ENCODE measurements at regions not wholly inside any gene's neighbourhood (a gene's known extent, or its start where the extent isn't known, plus 50 kb on each side); places are given as distances from the start of the nearest gene placed in this dataset.

DNA sequence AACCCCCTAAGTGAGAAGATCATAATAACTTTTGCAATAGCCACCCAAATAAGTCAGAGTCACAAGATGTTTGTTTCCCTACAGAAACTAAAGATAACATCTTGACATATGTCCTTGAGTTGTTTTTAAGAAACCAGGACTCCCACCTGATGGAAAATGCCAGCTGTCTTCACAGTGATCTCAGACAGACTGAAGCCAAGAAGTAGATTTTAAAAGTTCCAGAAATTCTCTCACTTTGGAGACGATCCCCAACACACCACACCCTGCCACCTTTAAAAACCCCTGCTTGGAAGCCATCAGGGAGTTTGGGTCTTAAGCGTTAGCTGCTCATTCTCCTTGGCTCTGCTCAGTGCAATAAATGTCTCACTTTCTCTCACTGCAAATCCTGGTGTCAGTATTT is 63.0 kb downstream of the GPR6 start:
- H3K27ac ChIP-seq: no peak overlapping the region
- no peaks in the 10 kb centered on the region for H3K27me3 ChIP-seq
- H4K20me1 ChIP-seq: no peaks in the 10 kb centered on the region
- H3K36me3 ChIP-seq: no peaks in the 10 kb centered on the region
- H3K4me2 ChIP-seq: peak overlapping the region; percentile 23; the same call in 1 of the 2 replicates
- no peak overlapping the region for H3K9ac ChIP-seq
- TF ChIP-seq Cebpa-rat (IDR thresholded peaks at IDR 0.05): no peak
- peaks cover 65% of the 10 kb centered on the region for H3K4me1 ChIP-seq
- no peak overlapping the region for H3K4me3 ChIP-seq
- H3K9me3 ChIP-seq: peaks cover 7% of the 10 kb centered on the region

DNA sequence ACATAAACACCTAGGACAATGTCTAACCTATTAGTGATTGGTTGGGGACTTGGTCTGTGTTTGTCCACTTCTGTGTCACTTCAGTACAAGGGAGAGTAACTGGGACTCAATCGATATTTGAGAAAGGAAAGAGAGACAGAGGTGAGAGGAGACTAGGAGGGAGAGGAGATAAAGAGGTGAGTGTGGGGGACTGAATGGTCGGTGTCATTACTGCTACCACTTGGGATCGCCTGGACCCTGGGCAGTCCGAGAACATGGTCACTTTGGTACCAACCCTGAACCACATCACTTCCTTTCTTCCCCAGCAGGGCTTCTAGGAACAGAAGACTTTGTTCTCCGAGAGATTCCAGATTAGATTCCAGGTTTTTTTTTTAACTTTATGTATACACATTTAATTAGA is 63.7 kb downstream of the GPR6 start:
- Histone ChIP-seq H4K20me1 (no peaks in the 10 kb centered on the region), H3K36me3 (no peaks in the 10 kb centered on the region), H3K27ac (no peak overlapping the region), H3K9me3 (peaks cover 12% of the 10 kb centered on the region), H3K27me3 (no peaks in the 10 kb centered on the region), H3K4me3 (no peak overlapping the region), H3K9ac (no peak overlapping the region), H3K4me2 (peak overlapping the region; percentile 23; the same call in 1 of the 2 replicates), H3K4me1 (peaks cover 65% of the 10 kb centered on the region)
- no peak for TF ChIP-seq Cebpa-rat (IDR thresholded peaks at IDR 0.05)

DNA sequence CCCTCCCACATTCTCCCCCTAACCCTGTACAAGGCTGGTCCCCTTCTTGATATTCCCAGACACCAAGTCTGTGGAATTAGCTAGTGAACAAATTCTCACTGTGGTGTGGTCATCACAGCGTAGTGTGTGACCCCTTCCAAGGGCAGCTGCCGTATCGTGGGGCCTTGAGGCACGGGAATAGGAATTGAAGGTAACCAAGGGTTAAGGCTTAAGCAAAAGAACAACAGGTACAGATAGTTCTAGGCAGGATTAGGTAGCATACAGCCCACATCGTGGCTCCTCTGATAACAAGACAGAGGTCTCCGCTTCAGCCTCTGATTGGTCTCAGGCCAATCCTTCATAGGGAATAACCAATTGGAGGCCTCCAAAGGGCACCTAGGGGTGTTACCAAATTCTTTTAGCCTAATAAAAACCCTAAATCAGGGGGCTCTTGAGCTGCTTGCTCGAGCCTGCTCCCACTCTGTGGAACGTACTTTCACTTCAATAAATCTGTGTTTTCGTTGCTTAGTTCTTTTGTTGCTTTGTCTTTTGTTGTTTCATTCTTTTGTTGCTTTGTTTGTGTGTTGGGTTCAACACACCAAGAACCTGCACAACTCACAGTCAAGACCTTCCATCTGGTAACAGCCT is 64.7 kb downstream of the GPR6 start:
- Histone ChIP-seq H3K9ac (no peak overlapping the region), H3K36me3 (no peaks in the 10 kb centered on the region), H4K20me1 (no peaks in the 10 kb centered on the region), H3K4me3 (no peak overlapping the region), H3K9me3 (peaks cover 19% of the 10 kb centered on the region), H3K27ac (peak overlapping the region; percentile 62), H3K4me1 (peaks cover 64% of the 10 kb centered on the region), H3K4me2 (peak overlapping the region; percentile 59), H3K27me3 (no peaks in the 10 kb centered on the region)
- no peak for TF ChIP-seq Cebpa-rat (IDR thresholded peaks at IDR 0.05)

DNA sequence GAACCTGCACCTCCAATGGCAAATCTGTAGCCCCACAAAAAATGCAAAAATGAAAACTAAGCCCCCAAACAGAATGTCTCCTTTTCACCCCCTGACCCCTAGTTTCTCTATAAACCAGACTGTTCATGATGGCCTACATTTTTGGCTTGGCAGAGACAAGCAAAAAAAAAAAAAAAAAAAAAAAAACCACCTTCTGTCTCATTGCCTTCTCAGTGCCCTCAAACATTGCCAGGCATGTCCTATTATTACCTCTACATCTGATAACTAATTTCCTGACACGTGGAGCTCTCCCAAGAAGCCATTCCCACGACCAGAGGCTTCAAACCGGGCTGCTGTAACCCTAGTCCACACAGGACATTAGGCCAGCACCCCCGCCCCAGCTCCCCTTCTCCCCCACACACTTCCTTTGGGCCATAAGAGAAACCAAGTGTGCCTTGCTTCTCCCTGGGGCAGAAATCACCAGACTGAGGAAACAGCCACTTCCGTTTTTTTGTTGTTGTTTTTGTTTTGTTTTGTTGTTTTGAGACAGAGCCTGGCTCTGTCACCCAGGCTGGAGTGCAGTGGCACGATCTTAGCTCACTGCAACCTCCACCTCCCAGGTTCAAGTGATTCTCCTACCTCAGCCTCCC is 65.4 kb downstream of the GPR6 start:
- peak overlapping the region; percentile 59 for H3K4me2 ChIP-seq
- H3K9ac ChIP-seq: no peak overlapping the region
- H4K20me1 ChIP-seq: no peaks in the 10 kb centered on the region
- peak overlapping the region; percentile 62 for H3K27ac ChIP-seq
- H3K4me1 ChIP-seq: peaks cover 58% of the 10 kb centered on the region
- H3K4me3 ChIP-seq: no peak overlapping the region
- peaks cover 23% of the 10 kb centered on the region for H3K9me3 ChIP-seq
- no peaks in the 10 kb centered on the region for H3K27me3 ChIP-seq
- no peak for TF ChIP-seq Cebpa-rat (IDR thresholded peaks at IDR 0.05)
- no peaks in the 10 kb centered on the region for H3K36me3 ChIP-seq

DNA sequence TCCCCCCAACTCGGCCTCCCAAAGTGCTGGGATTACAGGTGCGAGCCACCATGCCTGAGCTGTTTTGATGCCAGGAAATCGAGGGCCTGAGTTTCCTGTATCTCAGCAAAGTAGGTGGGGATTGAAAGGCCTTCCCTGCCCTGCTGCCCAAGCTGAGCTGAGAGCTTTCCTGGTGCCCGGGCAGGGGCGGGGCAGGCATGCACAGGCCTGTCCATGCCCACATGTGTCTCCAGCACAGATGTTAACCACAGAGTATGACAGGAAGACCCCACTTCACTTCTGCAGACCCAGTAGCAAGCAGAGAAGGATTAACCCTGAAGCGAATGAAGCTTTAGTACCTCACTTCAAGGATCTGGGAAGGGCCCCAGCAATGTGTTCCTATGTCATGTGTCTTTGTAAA is 66.0 kb downstream of the GPR6 start:
- H3K9me3 ChIP-seq: peaks cover 23% of the 10 kb centered on the region
- no peak for TF ChIP-seq Cebpa-rat (IDR thresholded peaks at IDR 0.05)
- H3K4me3 ChIP-seq: no peak overlapping the region
- peak overlapping the region; percentile 62 for H3K27ac ChIP-seq
- peaks cover 53% of the 10 kb centered on the region for H3K4me1 ChIP-seq
- no peaks in the 10 kb centered on the region for H3K27me3 ChIP-seq
- no peak overlapping the region for H3K9ac ChIP-seq
- H4K20me1 ChIP-seq: no peaks in the 10 kb centered on the region
- H3K4me2 ChIP-seq: peak overlapping the region; percentile 59
- H3K36me3 ChIP-seq: no peaks in the 10 kb centered on the region

DNA sequence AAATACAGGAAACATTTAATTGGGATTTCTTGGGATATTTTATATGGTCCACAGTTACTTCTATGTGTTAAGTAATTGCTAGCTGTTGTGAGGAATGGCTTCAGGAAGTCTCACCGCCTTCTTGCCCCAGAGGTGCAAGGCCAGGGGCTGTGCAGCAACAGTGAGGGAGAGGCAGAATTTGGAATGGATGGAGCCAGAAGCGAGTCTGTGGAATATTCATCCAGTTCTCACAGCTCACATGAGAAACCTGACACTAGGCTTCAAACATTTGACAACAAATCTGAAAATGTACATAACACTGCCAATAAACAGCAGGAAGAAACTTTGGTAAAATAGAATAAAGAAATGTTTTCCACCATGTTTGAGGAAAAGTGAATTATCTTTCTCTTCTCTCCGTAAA is 66.5 kb downstream of the GPR6 start:
- Histone ChIP-seq H4K20me1 (no peaks in the 10 kb centered on the region), H3K27me3 (no peaks in the 10 kb centered on the region), H3K9me3 (peaks cover 23% of the 10 kb centered on the region), H3K27ac (peak overlapping the region; percentile 62), H3K4me3 (no peak overlapping the region), H3K4me2 (peak overlapping the region; percentile 59), H3K36me3 (no peaks in the 10 kb centered on the region), H3K4me1 (peaks cover 50% of the 10 kb centered on the region), H3K9ac (no peak overlapping the region)
- TF ChIP-seq Cebpa-rat (IDR thresholded peaks at IDR 0.05): no peak

DNA sequence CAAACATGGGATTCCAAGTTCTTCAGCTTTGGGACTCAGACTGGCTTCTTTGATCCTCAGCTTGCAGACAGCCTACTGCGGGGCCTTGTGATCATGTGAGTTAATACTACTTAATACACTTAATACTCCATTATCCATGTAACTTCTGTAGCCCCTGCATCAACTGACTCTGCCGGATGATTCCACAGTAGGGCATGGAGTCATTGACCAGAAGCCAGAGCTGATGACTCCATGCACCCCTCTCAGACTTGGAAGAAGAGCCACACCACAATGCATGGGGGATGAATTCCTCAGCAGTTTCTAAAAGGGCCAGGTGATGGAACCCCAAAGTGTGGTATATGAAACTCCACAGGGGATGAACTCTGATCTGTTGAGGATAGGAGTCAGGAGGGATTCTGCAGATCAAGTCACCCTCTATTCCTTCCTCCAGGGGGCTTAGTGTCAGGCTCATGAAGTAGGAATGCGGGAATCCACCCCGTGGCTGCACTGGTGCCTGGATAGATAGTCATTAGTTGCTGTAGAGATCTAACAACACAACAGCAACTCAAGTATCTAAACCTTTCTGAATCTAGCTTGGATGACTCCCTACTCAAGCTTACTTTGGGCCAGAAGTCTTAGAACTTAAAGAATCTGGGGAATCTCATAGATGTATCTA is 70.2 kb downstream of the GPR6 start:
- no peak overlapping the region for H3K27ac ChIP-seq
- H3K4me1 ChIP-seq: peaks cover 16% of the 10 kb centered on the region
- no peak overlapping the region for H3K4me3 ChIP-seq
- no peaks in the 10 kb centered on the region for H3K27me3 ChIP-seq
- H4K20me1 ChIP-seq: no peaks in the 10 kb centered on the region
- peaks cover 23% of the 10 kb centered on the region for H3K9me3 ChIP-seq
- no peak overlapping the region for H3K4me2 ChIP-seq
- no peak for TF ChIP-seq Cebpa-rat (IDR thresholded peaks at IDR 0.05)
- no peaks in the 10 kb centered on the region for H3K36me3 ChIP-seq
- no peak overlapping the region for H3K9ac ChIP-seq

DNA sequence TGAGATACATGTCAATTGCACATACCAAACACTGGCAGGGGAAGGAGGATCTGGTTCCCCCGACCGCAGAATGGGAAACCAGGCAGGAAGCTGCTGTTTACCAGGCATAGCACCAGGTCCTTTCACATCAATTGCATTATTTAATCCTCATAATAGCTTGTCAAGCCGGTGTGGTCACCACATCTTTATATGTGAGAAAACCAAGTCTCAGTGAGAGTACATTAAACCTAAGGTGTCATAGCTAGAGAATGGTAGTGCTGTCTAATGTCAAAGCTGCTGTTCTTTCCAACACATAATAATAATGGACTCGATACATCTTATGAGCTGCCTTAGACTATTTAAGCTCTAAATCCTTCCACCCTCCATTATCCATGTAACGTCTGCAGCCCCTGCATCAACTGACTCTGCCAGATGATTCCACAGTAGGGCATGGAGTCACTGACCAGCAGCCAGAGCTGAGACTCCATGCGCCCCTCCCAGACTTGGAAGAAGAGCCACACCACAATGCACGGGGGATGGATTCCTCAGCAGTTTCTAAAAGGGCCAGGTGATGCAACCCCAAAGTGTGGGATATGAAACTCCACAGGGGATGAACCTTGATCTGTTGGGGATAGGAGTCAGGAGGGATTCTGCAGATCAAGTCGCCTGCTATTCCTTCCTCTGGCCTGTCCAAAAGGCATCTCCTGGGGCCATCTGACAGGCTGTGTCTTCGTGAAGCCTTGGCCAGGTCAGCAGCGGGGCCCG is 71.8 kb downstream of the GPR6 start:
- Histone ChIP-seq H3K9me3 (peaks cover 23% of the 10 kb centered on the region), H3K36me3 (no peaks in the 10 kb centered on the region), H3K4me3 (no peak overlapping the region), H3K4me2 (no peak overlapping the region), H3K27ac (no peak overlapping the region), H3K4me1 (peaks cover 2% of the 10 kb centered on the region), H4K20me1 (no peaks in the 10 kb centered on the region), H3K9ac (no peak overlapping the region), H3K27me3 (no peaks in the 10 kb centered on the region)
- TF ChIP-seq Cebpa-rat (IDR thresholded peaks at IDR 0.05): no peak
